ENCODE measurements at regions not wholly inside any gene's neighbourhood (a gene's known extent, or its start where the extent isn't known, plus 50 kb on each side); places are given as distances from the start of the nearest gene placed in this dataset.

GRCh38 chr6:155706806-155707205, 251.2 kb upstream of the NOX3 start:
- no peak for DNase-seq

GRCh38 chr6:155706341-155706740, 250.7 kb upstream of the NOX3 start:
- DNase-seq, result no peak

GRCh38 chr6:155701342-155701741, 245.7 kb upstream of the NOX3 start:
- DNase-seq, result no peak

- DNase-seq, result no peak
Observed at GRCh38 chr6:155695495-155695894, 239.9 kb upstream of the NOX3 start.

- DNase-seq, result no peak
Observed at GRCh38 chr6:155694419-155694790, 238.8 kb upstream of the NOX3 start.

- DNase-seq, result no peak
Observed at GRCh38 chr6:155693573-155694418, 238.2 kb upstream of the NOX3 start.

- no peak for DNase-seq
Observed at GRCh38 chr6:155690820-155691219, 235.2 kb upstream of the NOX3 start.

GRCh38 chr6:155687645-155688044, 232.0 kb upstream of the NOX3 start:
- DNase-seq, result no peak

GRCh38 chr6:155684416-155685196, 229.0 kb upstream of the NOX3 start:
- DNase-seq, result no peak

- peak; percentile 8 for DNase-seq
Observed at GRCh38 chr6:155678361-155678760, 222.7 kb upstream of the NOX3 start.

GRCh38 chr6:155676346-155676745, 220.7 kb upstream of the NOX3 start:
- DNase-seq, result peak; percentile 8

- no peak for DNase-seq
Observed at GRCh38 chr6:155670655-155671054, 215.0 kb upstream of the NOX3 start.

GRCh38 chr6:155660251-155660977, 204.8 kb upstream of the NOX3 start:
- no peak for DNase-seq

- no peak for DNase-seq
Observed at GRCh38 chr6:155656024-155656423, 200.4 kb upstream of the NOX3 start.

- no peak for DNase-seq
Observed at GRCh38 chr6:155654474-155654873, 198.8 kb upstream of the NOX3 start.

GRCh38 chr6:155648301-155648700, 192.7 kb upstream of the NOX3 start:
- no peak for DNase-seq

GRCh38 chr6:155647354-155647753, 191.7 kb upstream of the NOX3 start:
- no peak for DNase-seq

GRCh38 chr6:155646443-155646842, 190.8 kb upstream of the NOX3 start:
- DNase-seq, result no peak

- DNase-seq, result peak; percentile 11
Observed at GRCh38 chr6:155645325-155645724, 189.7 kb upstream of the NOX3 start.

GRCh38 chr6:155641603-155642002, 186.0 kb upstream of the NOX3 start:
- DNase-seq, result no peak

- DNase-seq, result no peak
Observed at GRCh38 chr6:155638200-155638599, 182.6 kb upstream of the NOX3 start.

GRCh38 chr6:155635416-155635815, 179.8 kb upstream of the NOX3 start:
- DNase-seq, result no peak

GRCh38 chr6:155630085-155630484, 174.4 kb upstream of the NOX3 start:
- DNase-seq, result no peak

- no peak for DNase-seq
Observed at GRCh38 chr6:155629652-155630051, 174.0 kb upstream of the NOX3 start.

Measured in fibroblast of skin of right biceps (primary cell).